MM.1S (cell line): ENCODE measurements at regions not wholly inside any gene's neighbourhood (a gene's known extent, or its start where the extent isn't known, plus 50 kb on each side); places are given as distances from the start of the nearest gene placed in this dataset.

Experiments
- DNase-seq: peaks from one replicate; pipeline ENCODE4 v3.0.0-alpha.2; 2015
- H2AFZ ChIP-seq: fragments of 300-600 bp; sonication (generic); 2 replicates; pipeline ENCODE4 v1.6.0; 2016; ENCODE audit warnings: antibody characterized with exemption, low read length
- H3F3A ChIP-seq: fragments of 300-600 bp; sonication (generic); 2 replicates; pipeline ENCODE4 v1.6.1; 2016; ENCODE audit warnings: mild to moderate bottlenecking, antibody characterized with exemption, low read length, moderate library complexity, mixed read lengths; ENCODE audit not compliant: insufficient read depth
- H3K27ac ChIP-seq: fragments of 300-600 bp; sonication (generic); 2 replicates; pipeline ENCODE4 v1.5.1; 2016; ENCODE audit warnings: mild to moderate bottlenecking, low read length
- H3K27me3 ChIP-seq: fragments of 300-600 bp; sonication (generic); replicated peaks from 2 replicates; pipeline ENCODE4 v1.6.0; 2016; ENCODE audit warnings: low read length; ENCODE audit not compliant: insufficient read depth
- H3K36me3 ChIP-seq: fragments of 300-600 bp; sonication (generic); replicated peaks from 2 replicates; pipeline ENCODE4 v1.6.1; 2016; ENCODE audit warnings: mild to moderate bottlenecking, low read length, mixed read lengths; ENCODE audit not compliant: insufficient read depth
- H3K4me1 ChIP-seq: fragments of 300-600 bp; sonication (generic); 2 replicates; pipeline ENCODE4 v1.6.1; 2016; ENCODE audit warnings: low read length, mixed read lengths
- H3K4me2 ChIP-seq: fragments of 300-600 bp; sonication (generic); 2 replicates; pipeline ENCODE4 v1.6.0; 2016; ENCODE audit warnings: low read depth, low read length
- H3K4me3 ChIP-seq: fragments of 300-600 bp; sonication (generic); 2 replicates; pipeline ENCODE4 v1.5.1; 2016; ENCODE audit warnings: low read length, mixed read lengths
- H3K79me2 ChIP-seq: fragments of 300-600 bp; sonication (generic); 2 replicates; pipeline ENCODE4 v1.6.1; 2016; ENCODE audit warnings: mixed run types, low read length, mixed read lengths
- H3K9ac ChIP-seq: fragments of 300-600 bp; sonication (generic); 2 replicates; pipeline ENCODE4 v1.6.1; 2016; ENCODE audit warnings: low read length, mixed read lengths
- H3K9me2 ChIP-seq: fragments of 300-600 bp; sonication (generic); replicated peaks from 2 replicates; pipeline ENCODE4 v1.6.1; 2016; ENCODE audit warnings: mild to moderate bottlenecking, low read length, mixed read lengths; ENCODE audit not compliant: insufficient read depth
- H3K9me3 ChIP-seq: fragments of 300-600 bp; sonication (generic); replicated peaks from 2 replicates; pipeline ENCODE4 v1.6.1; 2016; ENCODE audit warnings: mild to moderate bottlenecking, low read length, mixed read lengths; ENCODE audit not compliant: insufficient read depth
- H4K20me1 ChIP-seq: fragments of 300-600 bp; sonication (generic); 2 replicates; pipeline ENCODE4 v1.6.1; 2016; ENCODE audit warnings: mild to moderate bottlenecking, low read length, moderate library complexity, mixed read lengths; ENCODE audit not compliant: insufficient read depth
- CTCF ChIP-seq: fragments of 300-600 bp; sonication (generic); IDR thresholded peaks from 2 replicates; pipeline ENCODE4 v1.5.1; 2016; ENCODE audit warnings: antibody characterized with exemption, low read length, mixed read lengths
- EZH2 ChIP-seq: fragments of 300-600 bp; sonication (generic); optimal IDR thresholded peaks from 2 replicates; pipeline ENCODE3; 2017; ENCODE audit warnings: low read depth, mild to moderate bottlenecking, antibody characterized with exemption, low read length, mixed read lengths
- EZH2phosphoT487 ChIP-seq: fragments of 300-600 bp; sonication (generic); IDR thresholded peaks from 2 replicates; pipeline ENCODE4 v1.6.1; 2018; ENCODE audit warnings: antibody characterized with exemption, low read length

GRCh38 chr15:35728219-35728940 lies 182.4 kb upstream of the DPH6 start:
- Histone ChIP-seq H3K27me3 (no peaks in the 10 kb centered on the region), H3K4me1 (no peaks in the 10 kb centered on the region), H3K9me2 (no peaks in the 10 kb centered on the region), H3K27ac (no peak overlapping the region), H3K9me3 (no peaks in the 10 kb centered on the region), H4K20me1 (no peaks in the 10 kb centered on the region), H3K36me3 (no peaks in the 10 kb centered on the region), H3K9ac (no peak overlapping the region), H3F3A (no peaks in the 10 kb centered on the region), H3K79me2 (no peaks in the 10 kb centered on the region), H2AFZ (no peak overlapping the region), H3K4me3 (no peak overlapping the region), H3K4me2 (no peak overlapping the region)
- TF ChIP-seq CTCF (no peak), EZH2phosphoT487 (no peak), EZH2 (no peak)
- DNase-seq = no peak

- DNase-seq = no peak
- no peaks in the 10 kb centered on the region for H3K36me3 ChIP-seq
- no peaks in the 10 kb centered on the region for H3F3A ChIP-seq
- H2AFZ ChIP-seq = no peak overlapping the region
- no peaks in the 10 kb centered on the region for H3K9me2 ChIP-seq
- no peaks in the 10 kb centered on the region for H3K9me3 ChIP-seq
- TF ChIP-seq EZH2 (no peak), CTCF (no peak), EZH2phosphoT487 (no peak)
- H3K9ac ChIP-seq = no peak overlapping the region
- H3K4me1 ChIP-seq = peaks cover 8% of the 10 kb centered on the region
- no peak overlapping the region for H3K27ac ChIP-seq
- no peaks in the 10 kb centered on the region for H3K27me3 ChIP-seq
- H3K79me2 ChIP-seq = no peaks in the 10 kb centered on the region
- H3K4me3 ChIP-seq = no peak overlapping the region
- no peaks in the 10 kb centered on the region for H4K20me1 ChIP-seq
- H3K4me2 ChIP-seq = no peak overlapping the region
Observed at GRCh38 chr15:35736150-35736549, 190.2 kb upstream of the DPH6 start.

DNA sequence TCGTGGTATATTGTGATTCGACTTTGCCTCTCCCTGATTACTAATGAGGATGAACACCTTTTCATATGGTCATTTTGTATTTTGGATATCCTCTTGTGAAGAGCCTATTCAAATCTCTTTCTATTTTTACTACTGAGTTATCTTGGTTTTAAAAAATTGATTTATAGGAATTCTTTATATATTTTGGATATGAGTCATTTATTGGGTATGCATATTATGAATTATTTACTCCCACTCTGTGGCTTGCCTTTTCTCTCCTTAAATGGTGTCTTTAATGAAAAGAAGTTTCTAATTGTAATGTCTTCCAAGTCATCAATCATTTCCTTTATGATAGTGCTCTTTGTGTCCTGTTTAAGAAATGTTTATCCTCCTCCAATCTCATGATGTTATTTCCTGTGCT lies 191.5 kb upstream of the DPH6 start:
- Histone ChIP-seq H3K27ac (no peak overlapping the region), H3K36me3 (no peaks in the 10 kb centered on the region), H4K20me1 (no peaks in the 10 kb centered on the region), H3K9me3 (no peaks in the 10 kb centered on the region), H3K4me3 (no peak overlapping the region), H2AFZ (no peak overlapping the region), H3K9me2 (no peaks in the 10 kb centered on the region), H3K9ac (no peak overlapping the region), H3K27me3 (no peaks in the 10 kb centered on the region), H3K79me2 (no peaks in the 10 kb centered on the region), H3F3A (no peaks in the 10 kb centered on the region), H3K4me2 (no peak overlapping the region), H3K4me1 (peaks cover 12% of the 10 kb centered on the region)
- TF ChIP-seq EZH2phosphoT487 (no peak), CTCF (no peak), EZH2 (no peak)
- no peak for DNase-seq
